ENCODE measurements at regions not wholly inside any gene's neighbourhood (a gene's known extent, or its start where the extent isn't known, plus 50 kb on each side); places are given as distances from the start of the nearest gene placed in this dataset.

- TF ChIP-seq, protein P1, sequence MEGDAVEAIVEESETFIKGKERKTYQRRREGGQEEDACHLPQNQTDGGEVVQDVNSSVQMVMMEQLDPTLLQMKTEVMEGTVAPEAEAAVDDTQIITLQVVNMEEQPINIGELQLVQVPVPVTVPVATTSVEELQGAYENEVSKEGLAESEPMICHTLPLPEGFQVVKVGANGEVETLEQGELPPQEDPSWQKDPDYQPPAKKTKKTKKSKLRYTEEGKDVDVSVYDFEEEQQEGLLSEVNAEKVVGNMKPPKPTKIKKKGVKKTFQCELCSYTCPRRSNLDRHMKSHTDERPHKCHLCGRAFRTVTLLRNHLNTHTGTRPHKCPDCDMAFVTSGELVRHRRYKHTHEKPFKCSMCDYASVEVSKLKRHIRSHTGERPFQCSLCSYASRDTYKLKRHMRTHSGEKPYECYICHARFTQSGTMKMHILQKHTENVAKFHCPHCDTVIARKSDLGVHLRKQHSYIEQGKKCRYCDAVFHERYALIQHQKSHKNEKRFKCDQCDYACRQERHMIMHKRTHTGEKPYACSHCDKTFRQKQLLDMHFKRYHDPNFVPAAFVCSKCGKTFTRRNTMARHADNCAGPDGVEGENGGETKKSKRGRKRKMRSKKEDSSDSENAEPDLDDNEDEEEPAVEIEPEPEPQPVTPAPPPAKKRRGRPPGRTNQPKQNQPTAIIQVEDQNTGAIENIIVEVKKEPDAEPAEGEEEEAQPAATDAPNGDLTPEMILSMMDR (IDR thresholded peaks at IDR 0.05) = no peak
- ATAC-seq (no peak), DNase-seq (no peak)
- H3K4me1 ChIP-seq = no peaks in the 10 kb centered on the region
- H3K4me3 ChIP-seq = no peak overlapping the region
- 88 to 94% (median 92%) methylated on average over 10 of the region's 10 CpGs for WGBS, 3 donors
- peaks cover 0 to under 1% (median 0%) of the 10 kb centered on the region in 3 donors for H3K27me3 ChIP-seq (ENCODE audit: insufficient read depth in 3 of 3, low read length in 2 of 3)
- no peak overlapping the region for H3K27ac ChIP-seq
- no peaks in the 10 kb centered on the region for H3K36me3 ChIP-seq (ENCODE audit: insufficient read depth in 1 of 2, low read depth in 1 of 2)
- H3K9me3 ChIP-seq = no peaks in the 10 kb centered on the region
- intact Hi-C loops (cut with DNase I) = no loop called here
Measured at GRCh38 chr16:54365990-54366634, 79.5 kb upstream of the IRX3 start.

DNA sequence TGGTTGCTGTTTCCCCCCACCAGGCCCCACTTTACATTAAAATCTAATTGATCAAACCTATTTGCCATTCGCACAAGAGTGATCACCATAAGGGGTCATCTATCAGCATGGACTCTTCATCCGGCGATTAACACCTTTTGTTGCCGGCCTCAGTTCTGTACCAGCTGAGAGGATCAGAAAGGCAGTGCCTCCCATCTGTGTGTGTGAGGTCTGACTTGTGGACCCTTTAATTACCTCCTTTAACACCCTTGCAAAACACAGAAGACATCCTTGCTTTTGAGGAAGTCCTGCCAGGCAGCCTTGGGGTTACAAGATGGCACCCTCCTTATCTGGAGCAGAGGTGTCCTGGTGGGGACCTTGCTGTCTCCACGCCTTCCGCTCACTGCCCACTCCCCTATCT lies 77.2 kb upstream of the IRX3 start:
- intact Hi-C loops (cut with DNase I) = no loop called here
- H3K36me3 ChIP-seq (ENCODE audit: insufficient read depth in 1 of 2, low read depth in 1 of 2) = no peaks in the 10 kb centered on the region
- no peaks in the 10 kb centered on the region for H3K4me1 ChIP-seq
- TF ChIP-seq, protein P1 (IDR thresholded peaks at IDR 0.05) = no peak
- DNase-seq = no peak
- 94 to 96% (median 96%) methylated on average over 6 of the region's 6 CpGs for WGBS, 3 donors
- H3K4me3 ChIP-seq = no peak overlapping the region
- no peaks in the 10 kb centered on the region for H3K9me3 ChIP-seq
- no peak overlapping the region for H3K27ac ChIP-seq
- ATAC-seq = no peak
- no peaks in the 10 kb centered on the region for H3K27me3 ChIP-seq (ENCODE audit: insufficient read depth in 3 of 3, low read length in 2 of 3)

- no peak overlapping the region for H3K4me3 ChIP-seq
- no peaks in the 10 kb centered on the region for H3K4me1 ChIP-seq
- H3K27me3 ChIP-seq (ENCODE audit: insufficient read depth in 3 of 3, low read length in 2 of 3) = peaks cover 0 to 4% (median 0%) of the 10 kb centered on the region in 3 donors
- no peak for ATAC-seq
- WGBS, 3 donors = 59 to 66% (median 63%) methylated on average over 18 of the region's 18 CpGs
- no peak overlapping the region for H3K27ac ChIP-seq
- no peak for DNase-seq
- H3K9me3 ChIP-seq = no peaks in the 10 kb centered on the region
- TF ChIP-seq, protein P1 (IDR thresholded peaks at IDR 0.05) = no peak
- intact Hi-C loops (cut with DNase I) = no loop called here
- H3K36me3 ChIP-seq (ENCODE audit: insufficient read depth in 1 of 2, low read depth in 1 of 2) = no peaks in the 10 kb centered on the region
Measured at GRCh38 chr16:54362591-54363206, 76.1 kb upstream of the IRX3 start.

DNA sequence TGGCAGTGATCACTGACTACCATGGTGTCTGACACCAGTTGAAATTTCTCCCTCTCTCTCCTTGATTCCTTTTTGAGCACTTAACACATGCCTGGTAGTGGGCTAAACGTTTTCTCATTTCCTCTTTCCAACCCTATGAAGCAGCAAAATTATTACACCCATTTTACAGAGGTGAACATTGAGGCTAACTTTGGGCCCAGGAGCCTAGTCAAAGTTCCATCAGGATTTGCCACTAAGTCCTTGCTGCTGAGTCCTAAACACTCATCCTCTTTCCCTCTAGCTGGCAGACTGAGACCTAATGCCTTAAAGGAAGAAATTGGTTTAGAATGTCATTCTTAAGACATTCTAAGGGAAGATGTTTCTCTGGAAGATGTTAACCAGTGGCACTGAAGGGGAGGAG lies 74.7 kb upstream of the IRX3 start:
- Histone ChIP-seq H3K27ac (no peak overlapping the region), H3K27me3 (ENCODE audit: insufficient read depth in 3 of 3, low read length in 2 of 3) (peaks cover 0 to 5% (median 0%) of the 10 kb centered on the region in 3 donors), H3K36me3 (ENCODE audit: insufficient read depth in 1 of 2, low read depth in 1 of 2) (no peaks in the 10 kb centered on the region), H3K4me3 (no peak overlapping the region), H3K4me1 (no peaks in the 10 kb centered on the region), H3K9me3 (no peaks in the 10 kb centered on the region)
- ATAC-seq (no peak), DNase-seq (no peak)
- intact Hi-C loops (cut with DNase I) = no loop called here
- 48 to 54% (median 52%) methylated on average over 1 of the region's 1 CpG for WGBS, 3 donors
- TF ChIP-seq, protein P1 (IDR thresholded peaks at IDR 0.05) = no peak

Data from psoas muscle (tissue), 7 donors.